ENCODE measurements at regions not wholly inside any gene's neighbourhood (a gene's known extent, or its start where the extent isn't known, plus 50 kb on each side); places are given as distances from the start of the nearest gene placed in this dataset.

DNA sequence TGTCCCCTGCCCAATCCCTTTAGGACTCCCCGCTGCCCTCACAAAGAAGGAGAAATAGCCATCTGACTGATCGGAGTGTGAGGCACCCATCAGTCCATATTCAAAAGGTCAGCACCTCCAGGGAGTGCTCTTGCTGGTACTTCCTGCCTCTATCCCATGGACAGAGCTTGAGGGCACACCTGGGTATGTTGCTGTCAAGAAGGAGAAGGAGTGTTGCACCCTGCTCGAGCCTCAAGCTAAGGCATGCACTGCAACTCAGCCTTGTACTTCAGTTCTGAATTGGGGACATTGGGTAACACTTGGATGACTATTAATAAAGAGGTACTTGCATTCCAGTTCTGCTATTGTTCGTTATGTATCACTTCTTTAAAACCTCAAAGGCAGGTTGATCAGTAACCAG lies 190.3 kb upstream of the ZC3H12A start (continued):
- no peak for TF ChIP-seq MAX (IDR thresholded peaks at IDR 0.05; ENCODE audit: low read depth)
- no peak for TF ChIP-seq MEF2A (IDR thresholded peaks at IDR 0.05; ENCODE audit: borderline replicate concordance, low read depth)
- TF ChIP-seq GATA2 (CRISPR knock-in tag; IDR thresholded peaks at IDR 0.05) = no peak
- TF ChIP-seq NRF1 (IDR thresholded peaks at IDR 0.05; ENCODE audit: low read depth, low read length) = no peak
- no peak for TF ChIP-seq ELF1 (IDR thresholded peaks at IDR 0.05)
- TF ChIP-seq TEAD4 (IDR thresholded peaks at IDR 0.05; ENCODE audit: borderline replicate concordance, insufficient read depth) = no peak
- no peak for TF ChIP-seq PBX3 (IDR thresholded peaks at IDR 0.05)
- TF ChIP-seq RAD21 (IDR thresholded peaks at IDR 0.05; ENCODE audit: low read length) = no peak
- TF ChIP-seq FOSL2 (IDR thresholded peaks at IDR 0.05; ENCODE audit: borderline replicate concordance, low read depth) = no peak
- TF ChIP-seq MXI1 (IDR thresholded peaks at IDR 0.05; ENCODE audit: low read depth, low read length) = no peak

- H3K79me2 ChIP-seq (ENCODE audit: insufficient read depth) = no peaks in the 10 kb centered on the region
- H3K4me3 ChIP-seq (ENCODE audit: low read depth in 2 of 2, low read length in 1 of 2) = no peak overlapping the region
- H3K4me2 ChIP-seq = no peak overlapping the region
- H3K9me2 ChIP-seq = no peaks in the 10 kb centered on the region
- no peak for TF ChIP-seq GATA2 (CRISPR knock-in tag; IDR thresholded peaks at IDR 0.05)
- no peak for TF ChIP-seq FOXJ3 (CRISPR knock-in tag; IDR thresholded peaks at IDR 0.05)
- no peak for TF ChIP-seq EZH2phosphoT487 (IDR thresholded peaks at IDR 0.05; ENCODE audit: borderline replicate concordance, low read depth)
- TF ChIP-seq, protein P1, sequence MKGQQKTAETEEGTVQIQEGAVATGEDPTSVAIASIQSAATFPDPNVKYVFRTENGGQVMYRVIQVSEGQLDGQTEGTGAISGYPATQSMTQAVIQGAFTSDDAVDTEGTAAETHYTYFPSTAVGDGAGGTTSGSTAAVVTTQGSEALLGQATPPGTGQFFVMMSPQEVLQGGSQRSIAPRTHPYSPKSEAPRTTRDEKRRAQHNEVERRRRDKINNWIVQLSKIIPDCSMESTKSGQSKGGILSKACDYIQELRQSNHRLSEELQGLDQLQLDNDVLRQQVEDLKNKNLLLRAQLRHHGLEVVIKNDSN (IDR thresholded peaks at IDR 0.05; ENCODE audit: borderline replicate concordance, low read depth) = no peak
- no peak for TF ChIP-seq EP300 (IDR thresholded peaks at IDR 0.05; ENCODE audit: borderline replicate concordance in 1 of 2, low read depth in 1 of 2, low read length in 1 of 2)
- no peak for TF ChIP-seq YY1 (IDR thresholded peaks at IDR 0.05; ENCODE audit: low read depth)
- TF ChIP-seq ELF1 (IDR thresholded peaks at IDR 0.05) = no peak
- no peak for TF ChIP-seq IRF3 (IDR thresholded peaks at IDR 0.05; ENCODE audit: low read depth, low read length)
- TF ChIP-seq JUND (IDR thresholded peaks at IDR 0.05) = no peak
- no peak for TF ChIP-seq FOSL2 (IDR thresholded peaks at IDR 0.05; ENCODE audit: borderline replicate concordance, low read depth)
- no peak for TF ChIP-seq USF2 (IDR thresholded peaks at IDR 0.05; ENCODE audit: borderline replicate concordance, low read depth, low read length)
- no peak for TF ChIP-seq GABPA (IDR thresholded peaks at IDR 0.05; ENCODE audit: low read depth)
- no peak for TF ChIP-seq MEF2A (IDR thresholded peaks at IDR 0.05; ENCODE audit: borderline replicate concordance, low read depth)
- no peaks in the 10 kb centered on the region for H3K36me3 ChIP-seq (replicated peaks in 1 of 2; ENCODE audit: control insufficient read depth in 1 of 2, insufficient read depth in 2 of 2, low read length in 1 of 2)
- H3F3A ChIP-seq (replicated peaks; ENCODE audit: insufficient read depth) = no peaks in the 10 kb centered on the region
- no peaks in the 10 kb centered on the region for H4K20me1 ChIP-seq (ENCODE audit: insufficient read depth)
- peaks cover 0 to 4% of the 10 kb centered on the region in 2 experiments; a peak in 1 of 4 replicates for H3K4me1 ChIP-seq (ENCODE audit: control insufficient read depth in 1 of 2, insufficient read depth in 2 of 2, low read depth in 1 of 2, low read length in 1 of 2)
- no peaks in the 10 kb centered on the region for H3K27me3 ChIP-seq (ENCODE audit: insufficient read depth)
- ChIA-PET CTCF (no interaction called here), POLR2A (no interaction called here)
- no peak for DNase-seq
- H2AFZ ChIP-seq (ENCODE audit: low read depth) = no peak overlapping the region
- H3K27ac ChIP-seq (ENCODE audit: low read depth in 2 of 2, low read length in 1 of 2) = no peak overlapping the region
- 32% methylated on average over 4 of the region's 4 CpGs for WGBS (ENCODE audit: low lambda C conversion rate)
- H3K9ac ChIP-seq = no peak overlapping the region
- no peaks in the 10 kb centered on the region for H3K9me3 ChIP-seq
Measured at GRCh38 chr1:37286881-37287280, 187.5 kb upstream of the ZC3H12A start.

Data from SK-N-SH (cell line).